ENCODE measurements at regions not wholly inside any gene's neighbourhood (a gene's known extent, or its start where the extent isn't known, plus 50 kb on each side); places are given as distances from the start of the nearest gene placed in this dataset.

DNA sequence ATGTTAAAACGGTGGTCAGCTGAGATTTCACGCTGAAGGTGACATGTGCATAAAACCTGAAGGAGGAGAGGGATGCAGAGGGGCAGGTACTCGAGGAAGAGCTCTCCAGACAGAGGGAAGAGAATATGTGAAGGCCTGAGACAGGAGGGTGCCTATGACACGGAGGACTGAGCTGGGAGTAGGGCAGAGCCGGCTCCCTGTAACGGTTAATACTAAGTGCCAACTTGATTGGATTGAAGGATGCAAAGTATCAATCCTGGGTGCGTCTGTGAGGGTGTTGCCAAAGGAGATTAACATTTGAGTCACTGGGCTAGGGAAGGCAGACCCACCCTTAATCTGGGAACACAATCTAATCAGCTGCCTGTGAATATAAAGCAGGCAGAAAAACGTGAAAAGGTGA is 136.2 kb upstream of the SYT6 start:
- no peak overlapping the region for H3K27ac Mint-ChIP-seq (ENCODE audit: unreplicated experiment)
- intact Hi-C loops (cut with micrococcal nuclease; ENCODE audit: unreplicated experiment): no loop called here
- DNase-seq: no peak
- TF ChIP-seq, protein P1, sequence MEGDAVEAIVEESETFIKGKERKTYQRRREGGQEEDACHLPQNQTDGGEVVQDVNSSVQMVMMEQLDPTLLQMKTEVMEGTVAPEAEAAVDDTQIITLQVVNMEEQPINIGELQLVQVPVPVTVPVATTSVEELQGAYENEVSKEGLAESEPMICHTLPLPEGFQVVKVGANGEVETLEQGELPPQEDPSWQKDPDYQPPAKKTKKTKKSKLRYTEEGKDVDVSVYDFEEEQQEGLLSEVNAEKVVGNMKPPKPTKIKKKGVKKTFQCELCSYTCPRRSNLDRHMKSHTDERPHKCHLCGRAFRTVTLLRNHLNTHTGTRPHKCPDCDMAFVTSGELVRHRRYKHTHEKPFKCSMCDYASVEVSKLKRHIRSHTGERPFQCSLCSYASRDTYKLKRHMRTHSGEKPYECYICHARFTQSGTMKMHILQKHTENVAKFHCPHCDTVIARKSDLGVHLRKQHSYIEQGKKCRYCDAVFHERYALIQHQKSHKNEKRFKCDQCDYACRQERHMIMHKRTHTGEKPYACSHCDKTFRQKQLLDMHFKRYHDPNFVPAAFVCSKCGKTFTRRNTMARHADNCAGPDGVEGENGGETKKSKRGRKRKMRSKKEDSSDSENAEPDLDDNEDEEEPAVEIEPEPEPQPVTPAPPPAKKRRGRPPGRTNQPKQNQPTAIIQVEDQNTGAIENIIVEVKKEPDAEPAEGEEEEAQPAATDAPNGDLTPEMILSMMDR (IDR thresholded peaks at IDR 0.05; ENCODE audit: unreplicated experiment): no peak
- CTCF ChIA-PET: no interaction called here
- no TSS peak for BruUV-seq (replicated peaks)
- H3K4me1 Mint-ChIP-seq (ENCODE audit: low read depth, unreplicated experiment): no peaks in the 10 kb centered on the region
- no peaks in the 10 kb centered on the region for H3K9me3 Mint-ChIP-seq (ENCODE audit: low read depth, unreplicated experiment)
- no peaks in the 10 kb centered on the region for H3K36me3 Mint-ChIP-seq (ENCODE audit: insufficient read depth, unreplicated experiment)
- no peak overlapping the region for H3K4me3 Mint-ChIP-seq (ENCODE audit: low read depth, unreplicated experiment)
- peaks cover 55% of the 10 kb centered on the region for H3K27me3 Mint-ChIP-seq (ENCODE audit: unreplicated experiment)

DNA sequence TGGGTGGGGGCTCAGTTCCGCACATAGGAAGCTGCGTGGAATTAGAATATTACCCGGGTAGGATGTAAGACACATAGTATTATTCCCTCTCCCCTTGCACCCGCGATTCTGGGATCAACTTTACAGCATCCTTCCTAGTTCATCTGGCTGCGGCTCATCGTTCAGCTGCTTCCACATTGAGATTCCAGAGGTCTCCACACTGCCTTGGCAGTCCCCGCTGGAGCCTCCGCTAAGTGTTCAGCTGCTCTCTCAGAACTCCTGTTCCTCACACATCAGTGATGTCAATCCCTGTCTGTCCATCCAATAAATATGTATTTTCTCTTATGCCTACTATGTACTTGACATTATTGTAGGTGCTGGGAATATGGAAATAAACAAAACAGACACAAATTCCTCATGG is 135.6 kb upstream of the SYT6 start:
- Mint-ChIP-seq H3K4me1 (ENCODE audit: low read depth, unreplicated experiment) (no peaks in the 10 kb centered on the region), H3K4me3 (ENCODE audit: low read depth, unreplicated experiment) (no peak overlapping the region), H3K9me3 (ENCODE audit: low read depth, unreplicated experiment) (no peaks in the 10 kb centered on the region), H3K36me3 (ENCODE audit: insufficient read depth, unreplicated experiment) (no peaks in the 10 kb centered on the region), H3K27ac (ENCODE audit: unreplicated experiment) (no peak overlapping the region), H3K27me3 (ENCODE audit: unreplicated experiment) (peaks cover 50% of the 10 kb centered on the region)
- TF ChIP-seq, protein P1 (IDR thresholded peaks at IDR 0.05; ENCODE audit: unreplicated experiment): no peak
- CTCF ChIA-PET: no interaction called here
- BruUV-seq (replicated peaks): no TSS peak
- no peak for DNase-seq
- intact Hi-C loops (cut with micrococcal nuclease; ENCODE audit: unreplicated experiment): no loop called here

DNA sequence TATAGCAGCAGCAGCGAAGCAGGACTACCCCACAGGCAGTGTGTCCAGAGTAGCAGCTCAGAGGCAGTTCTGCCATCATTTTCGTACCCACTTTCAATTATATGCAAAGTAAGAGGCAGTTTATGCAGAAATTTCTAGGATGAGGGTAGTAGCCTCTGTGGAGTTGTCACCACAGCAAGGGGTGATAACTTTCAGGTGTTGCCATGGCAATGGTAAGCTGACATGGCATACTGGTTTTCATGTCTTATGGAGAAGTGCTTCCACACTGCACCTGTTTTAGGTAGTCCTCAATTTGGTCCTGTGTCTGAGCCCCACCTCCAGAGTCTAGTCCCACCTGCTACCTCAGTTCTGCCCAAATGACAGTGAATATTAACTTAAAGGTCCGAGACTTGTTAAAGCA is 133.3 kb upstream of the SYT6 start:
- Mint-ChIP-seq H3K4me3 (ENCODE audit: low read depth, unreplicated experiment) (no peak overlapping the region), H3K4me1 (ENCODE audit: low read depth, unreplicated experiment) (no peaks in the 10 kb centered on the region), H3K9me3 (ENCODE audit: low read depth, unreplicated experiment) (no peaks in the 10 kb centered on the region), H3K27me3 (ENCODE audit: unreplicated experiment) (peaks cover 29% of the 10 kb centered on the region), H3K27ac (ENCODE audit: unreplicated experiment) (no peak overlapping the region), H3K36me3 (ENCODE audit: insufficient read depth, unreplicated experiment) (no peaks in the 10 kb centered on the region)
- no TSS peak for BruUV-seq (replicated peaks)
- TF ChIP-seq, protein P1 (IDR thresholded peaks at IDR 0.05; ENCODE audit: unreplicated experiment): no peak
- no peak for DNase-seq
- CTCF ChIA-PET: no interaction called here
- intact Hi-C loops (cut with micrococcal nuclease; ENCODE audit: unreplicated experiment): no loop called here

DNA sequence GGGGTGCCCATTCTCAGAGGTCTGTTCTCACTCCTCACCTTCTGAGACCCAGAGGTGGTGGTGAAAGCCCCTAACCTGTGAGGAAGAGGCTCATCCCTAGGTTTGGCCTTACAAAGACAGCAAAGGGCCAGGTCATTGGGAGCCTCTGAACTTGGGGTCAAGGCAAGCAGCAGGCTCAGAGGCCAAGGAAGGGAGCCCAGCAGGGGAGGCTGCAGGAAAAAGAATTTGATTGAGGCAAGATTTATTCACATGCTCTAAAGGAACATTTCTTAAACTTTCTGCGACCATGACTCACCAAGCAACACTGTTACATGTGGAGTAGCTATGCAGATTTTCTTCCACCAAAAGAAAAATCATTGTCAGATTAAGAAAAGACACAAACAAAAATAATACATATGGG is 132.5 kb upstream of the SYT6 start:
- H3K4me3 Mint-ChIP-seq (ENCODE audit: low read depth, unreplicated experiment): no peak overlapping the region
- TF ChIP-seq, protein P1 (IDR thresholded peaks at IDR 0.05; ENCODE audit: unreplicated experiment): no peak
- no TSS peak for BruUV-seq (replicated peaks)
- H3K36me3 Mint-ChIP-seq (ENCODE audit: insufficient read depth, unreplicated experiment): no peaks in the 10 kb centered on the region
- peaks cover 29% of the 10 kb centered on the region for H3K27me3 Mint-ChIP-seq (ENCODE audit: unreplicated experiment)
- DNase-seq: no peak
- no peak overlapping the region for H3K27ac Mint-ChIP-seq (ENCODE audit: unreplicated experiment)
- H3K4me1 Mint-ChIP-seq (ENCODE audit: low read depth, unreplicated experiment): no peaks in the 10 kb centered on the region
- CTCF ChIA-PET: no interaction called here
- no peaks in the 10 kb centered on the region for H3K9me3 Mint-ChIP-seq (ENCODE audit: low read depth, unreplicated experiment)
- intact Hi-C loops (cut with micrococcal nuclease; ENCODE audit: unreplicated experiment): no loop called here
